Upper lobe of left lung (tissue), 6 donors: ENCODE measurements at regions not wholly inside any gene's neighbourhood (a gene's known extent, or its start where the extent isn't known, plus 50 kb on each side); places are given as distances from the start of the nearest gene placed in this dataset.

Source experiments
- ATAC-seq, 2 donors: fragments of 200-7000 bp; cut with Tn5 transposase; one replicate each; pipeline ENCODE4 v1.9.1; 2022; ENCODE audit warnings: mild to moderate bottlenecking in 2 of 2, moderate library complexity in 2 of 2; ENCODE audit not compliant: low FRiP score in 2 of 2
- DNase-seq, 2 donors: peaks; one replicate each; pipeline ENCODE4 v3.0.0-alpha.2; 2019 to 2020
- H3K27ac ChIP-seq, 4 donors: fragments of 200-600 bp; sonication (generic); one replicate each; pipeline ENCODE4 v1.5.1; 2016 to 2019
- H3K27me3 ChIP-seq, 4 donors: fragments of 200-600 bp; sonication (generic); one replicate each; pipeline ENCODE4 v1.5.1; 2017 to 2019
- H3K36me3 ChIP-seq, 4 donors: fragments of 200-600 bp; sonication (generic); one replicate each; pipeline ENCODE4 v1.5.1; 2016 to 2019
- H3K4me1 ChIP-seq, 4 donors: fragments of 200-600 bp; sonication (generic); one replicate each; pipeline ENCODE4 v1.5.1; 2018 to 2019
- H3K4me3 ChIP-seq, 4 donors: fragments of 200-600 bp; sonication (generic); one replicate each; pipeline ENCODE4 v1.5.1; 2017 to 2019; ENCODE audit warnings: mild to moderate bottlenecking in 2 of 4, moderate library complexity in 1 of 4
- H3K9me3 ChIP-seq, 4 donors: fragments of 200-600 bp; sonication (generic); one replicate each; pipeline ENCODE4 v1.5.1; 2018 to 2019
- CTCF ChIP-seq, 6 experiments: fragments of 450-650 bp in 4 of 6; fragments of 200-600 bp in 2 of 6; sonication (generic) in 2 of 6; IDR thresholded peaks; one replicate each; pipeline ENCODE4 v1.5.1; 2016 to 2019; ENCODE audit warnings: antibody characterized with exemption in 6 of 6
- EP300 ChIP-seq, 4 donors: sonication (generic); formaldehyde crosslinking; IDR thresholded peaks; one replicate each; pipeline ENCODE4 v1.5.1; 2017; ENCODE audit warnings: antibody characterized with exemption in 4 of 4, control low read depth in 2 of 4
- POLR2A ChIP-seq, 4 donors: fragments of 450-650 bp; IDR thresholded peaks; one replicate each; pipeline ENCODE4 v1.5.1; 2016 to 2017; ENCODE audit warnings: antibody characterized with exemption in 4 of 4, mild to moderate bottlenecking in 2 of 4
- POLR2AphosphoS5 ChIP-seq, 2 donors: sonication (generic); formaldehyde crosslinking; IDR thresholded peaks; one replicate each; pipeline ENCODE4 v1.5.1; 2017; ENCODE audit warnings: antibody characterized with exemption in 2 of 2
- WGBS, 2 donors: methylation state at CpG; one replicate each; pipeline ENCODE4 v1.1.5; 2017 to 2018; 5-methylcytosine and 5-hydroxymethylcytosine counted together
- donor health status: DM: no; HTN: no; CAD: no; lungs with moderate emphysema.
- donor health status: DM: no; HTN: yes; CAD: no; lungs with severe emphysema.

- no peaks in the 10 kb centered on the region for H3K36me3 ChIP-seq
- H3K4me1 ChIP-seq: no peaks in the 10 kb centered on the region
- H3K27ac ChIP-seq: no peak overlapping the region
- H3K4me3 ChIP-seq: no peak overlapping the region
- TF ChIP-seq POLR2AphosphoS5 (IDR thresholded peaks at IDR 0.05) (no peak), CTCF (IDR thresholded peaks at IDR 0.05) (no peak), POLR2A (IDR thresholded peaks at IDR 0.05) (no peak), EP300 (IDR thresholded peaks at IDR 0.05) (no peak)
- ATAC-seq (no peak), DNase-seq (no peak)
- no peaks in the 10 kb centered on the region for H3K27me3 ChIP-seq
- 100% methylated on average over 1 of the region's 1 CpG for WGBS, 2 donors
- H3K9me3 ChIP-seq: no peaks in the 10 kb centered on the region
These were observed 141.3 kb upstream of the HTR2A start for GRCh38 chr13:47038188-47038587.

DNA sequence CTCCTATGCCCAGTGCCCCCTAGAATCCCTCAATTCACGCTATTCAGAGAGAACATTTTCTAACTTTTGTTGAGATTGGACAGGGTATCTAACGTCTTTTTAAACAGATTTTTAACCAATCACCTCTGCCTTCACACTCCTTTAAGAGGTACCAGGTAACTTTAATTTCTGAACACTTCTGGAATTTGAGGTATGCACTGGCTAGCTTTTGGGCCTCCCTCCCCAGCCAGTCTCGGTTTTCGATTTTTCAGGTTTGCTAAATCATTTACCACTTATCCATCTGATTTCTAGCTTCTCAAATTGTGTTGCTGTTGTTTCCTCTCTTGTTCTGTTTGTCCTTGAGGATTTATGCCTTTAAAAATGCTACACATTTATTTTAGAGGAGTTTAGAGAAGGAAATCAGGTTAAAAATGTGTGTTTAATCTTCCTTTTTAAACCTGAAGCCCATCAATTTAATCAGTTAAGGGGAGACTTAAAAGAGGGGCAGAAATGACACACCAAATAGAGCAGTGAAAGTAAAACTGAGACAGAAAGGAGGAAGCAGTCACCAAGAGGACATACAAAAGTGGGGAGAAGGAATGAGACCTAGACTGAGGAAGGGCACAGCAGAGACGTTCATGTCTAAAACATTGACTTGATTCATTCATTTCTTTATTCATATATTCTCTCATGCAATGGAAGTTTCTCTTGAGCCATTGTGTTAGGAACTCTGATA, 139.6 kb upstream of the HTR2A start:
- TF ChIP-seq POLR2A (IDR thresholded peaks at IDR 0.05): no peak
- no peak for TF ChIP-seq CTCF (IDR thresholded peaks at IDR 0.05)
- TF ChIP-seq POLR2AphosphoS5 (IDR thresholded peaks at IDR 0.05): no peak
- TF ChIP-seq EP300 (IDR thresholded peaks at IDR 0.05): no peak
- Histone ChIP-seq H3K9me3 (no peaks in the 10 kb centered on the region), H3K4me1 (no peaks in the 10 kb centered on the region), H3K27ac (no peak overlapping the region), H3K27me3 (no peaks in the 10 kb centered on the region), H3K4me3 (no peak overlapping the region), H3K36me3 (no peaks in the 10 kb centered on the region)
- no peak for DNase-seq
- 52% methylated on average over 5 of the region's 5 CpGs for WGBS, 2 donors
- no peak for ATAC-seq

GRCh38 chr13:47033216-47033615, 136.4 kb upstream of the HTR2A start:
- peak in 1 of 2 donors; percentile 66 for ATAC-seq
- WGBS, 2 donors: 60 to 65% methylated on average over 2 of the region's 2 CpGs
- H3K4me1 ChIP-seq: no peaks in the 10 kb centered on the region

DNA sequence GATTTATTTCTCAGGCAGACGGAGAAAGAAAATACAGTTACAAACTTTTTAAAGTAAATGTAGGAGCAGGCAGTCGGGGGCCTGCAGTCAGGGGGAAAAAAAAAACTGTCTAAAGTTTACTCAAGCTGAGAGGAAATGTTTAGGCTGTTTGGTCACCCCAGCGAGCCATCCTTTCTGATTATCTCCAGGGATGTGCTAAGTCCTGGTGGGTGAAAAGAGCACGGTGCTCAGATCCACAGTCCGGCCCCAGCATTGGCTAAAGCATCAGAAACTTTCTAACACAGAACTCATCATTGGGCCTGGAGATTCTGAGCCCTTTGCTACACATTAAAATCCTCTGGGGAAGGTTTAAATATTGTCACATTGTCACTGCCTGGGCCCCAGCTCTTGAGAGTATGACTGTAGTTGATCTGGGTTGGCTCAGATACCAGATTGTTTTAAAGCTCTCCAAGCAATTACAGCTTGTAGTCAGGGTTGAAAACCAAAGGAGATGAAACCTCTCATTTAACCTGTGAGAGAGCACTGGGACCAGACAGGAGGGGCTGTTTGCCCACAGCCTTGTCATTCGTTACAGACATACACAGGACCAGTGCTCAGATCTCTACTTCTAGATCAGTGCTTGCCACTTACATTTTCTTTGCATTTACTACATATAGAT, 131.1 kb upstream of the HTR2A start:
- Histone ChIP-seq H3K27me3 (no peaks in the 10 kb centered on the region), H3K27ac (no peak overlapping the region), H3K4me1 (no peaks in the 10 kb centered on the region), H3K36me3 (no peaks in the 10 kb centered on the region), H3K4me3 (no peak overlapping the region), H3K9me3 (no peaks in the 10 kb centered on the region)
- ATAC-seq (no peak), DNase-seq (no peak)
- TF ChIP-seq EP300 (IDR thresholded peaks at IDR 0.05) (no peak), CTCF (IDR thresholded peaks at IDR 0.05) (no peak), POLR2AphosphoS5 (IDR thresholded peaks at IDR 0.05) (no peak), POLR2A (IDR thresholded peaks at IDR 0.05) (no peak)
- WGBS, 2 donors: 57 to 59% methylated on average over 6 of the region's 6 CpGs

More at GRCh38 chr13:47033216-47033615, 136.4 kb upstream of the HTR2A start:
- Histone ChIP-seq H3K36me3 (no peaks in the 10 kb centered on the region), H3K27ac (no peak overlapping the region), H3K27me3 (no peaks in the 10 kb centered on the region), H3K9me3 (no peaks in the 10 kb centered on the region), H3K4me3 (no peak overlapping the region)
- DNase-seq: no peak
- TF ChIP-seq POLR2AphosphoS5 (IDR thresholded peaks at IDR 0.05) (no peak), POLR2A (IDR thresholded peaks at IDR 0.05) (no peak), EP300 (IDR thresholded peaks at IDR 0.05) (no peak), CTCF (IDR thresholded peaks at IDR 0.05) (no peak)
